ENCODE measurements at regions not wholly inside any gene's neighbourhood (a gene's known extent, or its start where the extent isn't known, plus 50 kb on each side); places are given as distances from the start of the nearest gene placed in this dataset.
A peak's percentile ranks its signal among the peaks of the same experiment; 100 is the strongest.

DNA sequence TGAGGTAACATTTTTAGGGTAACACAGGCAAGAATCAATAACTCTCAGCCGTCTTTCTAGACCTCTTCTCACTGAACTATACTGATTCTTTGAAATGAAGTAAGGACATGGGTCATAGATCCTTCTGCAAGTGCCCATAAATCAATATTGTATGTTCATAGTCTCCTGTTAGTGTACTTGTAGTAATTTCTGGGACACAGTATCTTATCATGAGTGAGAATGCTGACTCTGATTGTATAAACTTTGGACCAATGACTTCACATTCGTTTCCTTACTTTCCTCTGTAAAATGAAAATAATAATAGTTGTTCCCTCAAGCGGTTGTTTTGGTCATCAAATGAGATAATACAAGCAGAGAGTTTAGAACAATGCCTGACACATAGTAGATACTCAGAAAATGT lies 777.1 kb upstream of the GOLIM4 start:
- no peak overlapping the region for H3K4me2 ChIP-seq (ENCODE audit: low read length)
- H3K9ac ChIP-seq, result no peak overlapping the region
- H3K27me3 ChIP-seq (ENCODE audit: control insufficient read depth, insufficient read depth, low read length), result no peaks in the 10 kb centered on the region
- H3K79me2 ChIP-seq, result no peaks in the 10 kb centered on the region
- H3K9me3 ChIP-seq (ENCODE audit: control insufficient read depth, low read length), result no peaks in the 10 kb centered on the region
- H3K27ac ChIP-seq, result no peak overlapping the region
- H3K4me1 ChIP-seq, result no peaks in the 10 kb centered on the region
- H3K36me3 ChIP-seq (ENCODE audit: control insufficient read depth, insufficient read depth, low read length), result no peaks in the 10 kb centered on the region
- no peak overlapping the region for H3K4me3 ChIP-seq (ENCODE audit: low read depth, low read length)
- H2AFZ ChIP-seq, result no peak overlapping the region
- TF ChIP-seq, protein P1, sequence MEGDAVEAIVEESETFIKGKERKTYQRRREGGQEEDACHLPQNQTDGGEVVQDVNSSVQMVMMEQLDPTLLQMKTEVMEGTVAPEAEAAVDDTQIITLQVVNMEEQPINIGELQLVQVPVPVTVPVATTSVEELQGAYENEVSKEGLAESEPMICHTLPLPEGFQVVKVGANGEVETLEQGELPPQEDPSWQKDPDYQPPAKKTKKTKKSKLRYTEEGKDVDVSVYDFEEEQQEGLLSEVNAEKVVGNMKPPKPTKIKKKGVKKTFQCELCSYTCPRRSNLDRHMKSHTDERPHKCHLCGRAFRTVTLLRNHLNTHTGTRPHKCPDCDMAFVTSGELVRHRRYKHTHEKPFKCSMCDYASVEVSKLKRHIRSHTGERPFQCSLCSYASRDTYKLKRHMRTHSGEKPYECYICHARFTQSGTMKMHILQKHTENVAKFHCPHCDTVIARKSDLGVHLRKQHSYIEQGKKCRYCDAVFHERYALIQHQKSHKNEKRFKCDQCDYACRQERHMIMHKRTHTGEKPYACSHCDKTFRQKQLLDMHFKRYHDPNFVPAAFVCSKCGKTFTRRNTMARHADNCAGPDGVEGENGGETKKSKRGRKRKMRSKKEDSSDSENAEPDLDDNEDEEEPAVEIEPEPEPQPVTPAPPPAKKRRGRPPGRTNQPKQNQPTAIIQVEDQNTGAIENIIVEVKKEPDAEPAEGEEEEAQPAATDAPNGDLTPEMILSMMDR (IDR thresholded peaks at IDR 0.05), result no peak

DNA sequence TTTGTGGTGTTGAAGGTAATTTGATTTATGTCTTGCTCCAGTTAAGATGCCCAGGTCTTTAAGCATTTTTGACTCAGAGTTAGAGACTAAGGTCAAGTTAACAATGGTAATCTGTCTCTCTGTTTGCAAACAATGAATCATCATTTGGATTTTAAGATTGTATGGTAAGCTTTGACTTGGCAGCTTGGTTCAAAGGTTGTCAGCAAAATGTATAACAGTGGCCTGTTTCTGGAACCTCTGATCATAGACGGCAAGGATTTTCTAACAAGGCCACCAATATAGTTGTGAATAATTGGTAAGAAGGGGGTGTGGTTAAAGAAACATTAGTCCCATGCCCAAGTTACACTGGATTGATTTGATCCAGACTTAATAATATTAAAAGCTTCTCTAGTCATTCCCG lies 775.2 kb upstream of the GOLIM4 start:
- no peaks in the 10 kb centered on the region for H3K79me2 ChIP-seq
- no peak overlapping the region for H3K9ac ChIP-seq
- H3K4me2 ChIP-seq (ENCODE audit: low read length), result no peak overlapping the region
- TF ChIP-seq, protein P1 (IDR thresholded peaks at IDR 0.05), result no peak
- no peaks in the 10 kb centered on the region for H3K9me3 ChIP-seq (ENCODE audit: control insufficient read depth, low read length)
- H3K27me3 ChIP-seq (ENCODE audit: control insufficient read depth, insufficient read depth, low read length), result no peaks in the 10 kb centered on the region
- no peak overlapping the region for H3K27ac ChIP-seq
- H3K36me3 ChIP-seq (ENCODE audit: control insufficient read depth, insufficient read depth, low read length), result no peaks in the 10 kb centered on the region
- no peak overlapping the region for H2AFZ ChIP-seq
- H3K4me1 ChIP-seq, result no peaks in the 10 kb centered on the region
- H3K4me3 ChIP-seq (ENCODE audit: low read depth, low read length), result no peak overlapping the region

DNA sequence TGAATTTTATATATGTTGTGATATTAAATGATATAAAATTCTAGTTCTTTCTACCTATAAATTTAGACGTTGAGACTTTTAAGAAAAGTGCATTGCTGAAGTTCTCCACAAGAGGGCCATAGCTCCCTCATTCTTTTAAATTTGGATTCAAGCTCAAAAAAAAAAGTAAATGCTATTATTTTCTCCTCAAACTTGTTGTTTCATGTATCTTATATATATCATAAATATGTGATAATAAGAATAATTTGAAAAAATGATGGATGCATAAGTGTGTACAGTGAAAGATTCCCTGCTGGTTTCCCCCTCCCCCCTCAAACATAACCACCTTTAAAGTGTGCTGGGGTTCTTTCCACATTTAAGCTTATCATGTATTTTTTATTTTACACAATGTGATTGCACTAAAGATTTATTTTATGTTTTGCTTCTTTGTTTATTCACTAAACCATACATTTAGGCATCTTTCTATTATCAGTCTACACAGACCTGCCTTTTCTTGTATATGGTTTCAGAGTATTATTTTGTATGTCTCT lies 769.4 kb upstream of the GOLIM4 start:
- Histone ChIP-seq H3K4me1 (no peaks in the 10 kb centered on the region), H3K79me2 (no peaks in the 10 kb centered on the region), H3K4me2 (ENCODE audit: low read length) (no peak overlapping the region), H3K9ac (no peak overlapping the region), H2AFZ (no peak overlapping the region), H3K4me3 (ENCODE audit: low read depth, low read length) (no peak overlapping the region), H3K9me3 (ENCODE audit: control insufficient read depth, low read length) (no peaks in the 10 kb centered on the region), H3K27ac (no peak overlapping the region), H3K27me3 (ENCODE audit: control insufficient read depth, insufficient read depth, low read length) (no peaks in the 10 kb centered on the region), H3K36me3 (ENCODE audit: control insufficient read depth, insufficient read depth, low read length) (no peaks in the 10 kb centered on the region)
- TF ChIP-seq, protein P1 (IDR thresholded peaks at IDR 0.05), result peak; percentile 23

DNA sequence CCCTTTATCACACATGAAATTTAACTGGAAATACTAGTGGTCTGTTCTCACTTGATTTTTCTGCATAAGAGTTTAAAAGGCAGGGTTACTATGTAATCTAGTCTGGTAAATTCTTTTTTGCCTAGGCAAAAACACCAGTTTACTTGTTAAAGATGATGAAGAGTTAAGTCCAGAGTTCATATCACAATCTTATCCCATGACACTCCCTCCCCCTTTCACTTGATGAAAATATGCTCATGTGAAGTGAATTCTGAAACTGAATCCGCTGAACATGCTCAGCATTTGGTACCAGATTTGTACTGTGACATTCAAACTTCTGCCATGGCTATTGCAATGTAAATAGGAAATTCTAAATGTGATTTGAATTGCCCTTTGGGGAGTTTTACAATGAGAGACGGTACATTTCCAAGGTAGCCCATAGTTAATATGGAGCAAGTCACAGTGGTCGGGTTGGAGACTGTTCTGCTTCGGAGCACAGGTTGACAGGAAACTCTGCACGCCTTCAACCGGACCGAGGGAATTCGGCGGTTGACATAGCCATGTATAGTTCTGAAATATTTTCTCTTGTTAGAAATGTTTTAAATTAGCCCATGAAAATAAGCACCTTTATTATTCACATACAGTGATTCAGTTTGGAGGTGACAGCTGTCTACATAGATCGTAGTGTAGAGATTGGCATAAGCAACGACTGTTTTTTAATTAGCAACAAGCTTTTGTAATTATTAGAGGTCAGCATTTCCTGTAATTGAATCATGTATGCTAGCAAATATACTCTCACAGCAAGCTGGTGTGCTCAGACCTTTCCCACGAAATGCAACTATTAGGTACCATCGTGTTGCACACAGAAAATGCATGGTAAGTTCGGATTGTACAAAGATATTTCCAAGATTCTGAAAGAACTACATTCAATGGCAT lies 768.6 kb upstream of the GOLIM4 start:
- H3K36me3 ChIP-seq (ENCODE audit: control insufficient read depth, insufficient read depth, low read length), result no peaks in the 10 kb centered on the region
- H3K9me3 ChIP-seq (ENCODE audit: control insufficient read depth, low read length), result no peaks in the 10 kb centered on the region
- no peaks in the 10 kb centered on the region for H3K27me3 ChIP-seq (ENCODE audit: control insufficient read depth, insufficient read depth, low read length)
- TF ChIP-seq, protein P1 (IDR thresholded peaks at IDR 0.05), result no peak
- no peak overlapping the region for H3K4me2 ChIP-seq (ENCODE audit: low read length)
- H3K4me1 ChIP-seq, result no peaks in the 10 kb centered on the region
- H3K4me3 ChIP-seq (ENCODE audit: low read depth, low read length), result no peak overlapping the region
- H3K27ac ChIP-seq, result no peak overlapping the region
- H3K79me2 ChIP-seq, result no peaks in the 10 kb centered on the region
- H3K9ac ChIP-seq, result no peak overlapping the region
- no peak overlapping the region for H2AFZ ChIP-seq

Data from parathyroid adenoma (tissue), 2 donors.